ENCODE measurements at regions not wholly inside any gene's neighbourhood (a gene's known extent, or its start where the extent isn't known, plus 50 kb on each side); places are given as distances from the start of the nearest gene placed in this dataset.

GRCh38 chr14:86943391-86944365 lies 1049.3 kb downstream of the GALC start:
- no peak overlapping the region for H3K27ac Mint-ChIP-seq
- ChIA-PET CTCF (ENCODE audit: partially characterized antibody) (no interaction called here), POLR2A (ENCODE audit: partially characterized antibody) (no interaction called here)
- no peaks in the 10 kb centered on the region for H3K4me1 ChIP-seq (ENCODE audit: insufficient read depth, low read length)
- no peak for DNase-seq
- H3K4me1 Mint-ChIP-seq, result no peaks in the 10 kb centered on the region
- no peak overlapping the region for H3K27ac ChIP-seq (ENCODE audit: low read depth, low read length)
- no peaks in the 10 kb centered on the region for H3K9me3 ChIP-seq (ENCODE audit: control insufficient read depth in 1 of 2, low read length in 2 of 2)
- H3K4me3 ChIP-seq (ENCODE audit: low read length in 2 of 2), result no peak overlapping the region
- intact Hi-C loops (cut with micrococcal nuclease), result no loop called here
- H3K36me3 ChIP-seq (ENCODE audit: insufficient read depth, low read length), result no peaks in the 10 kb centered on the region
- no peaks in the 10 kb centered on the region for H3K27me3 Mint-ChIP-seq
- H3K36me3 Mint-ChIP-seq, result no peaks in the 10 kb centered on the region
- no peaks in the 10 kb centered on the region for H3K27me3 ChIP-seq (ENCODE audit: insufficient read depth, low read length)
- H3K9me3 Mint-ChIP-seq, result peaks cover 0 to 10% (median 6%) of the 10 kb centered on the region in 8 donors
- no peak overlapping the region for H3K4me3 Mint-ChIP-seq

- Histone ChIP-seq H3K27me3 (ENCODE audit: insufficient read depth, low read length) (no peaks in the 10 kb centered on the region), H3K27ac (ENCODE audit: low read depth, low read length) (no peak overlapping the region), H3K9me3 (ENCODE audit: control insufficient read depth in 1 of 2, low read length in 2 of 2) (no peaks in the 10 kb centered on the region), H3K4me1 (ENCODE audit: insufficient read depth, low read length) (no peaks in the 10 kb centered on the region), H3K36me3 (ENCODE audit: insufficient read depth, low read length) (no peaks in the 10 kb centered on the region), H3K4me3 (ENCODE audit: low read length in 2 of 2) (no peak overlapping the region)
- Mint-ChIP-seq H3K4me1 (no peaks in the 10 kb centered on the region), H3K27ac (no peak overlapping the region), H3K9me3 (peaks cover 0 to 13% (median 8%) of the 10 kb centered on the region in 8 donors), H3K36me3 (no peaks in the 10 kb centered on the region), H3K27me3 (no peaks in the 10 kb centered on the region), H3K4me3 (no peak overlapping the region)
- intact Hi-C loops (cut with micrococcal nuclease), result no loop called here
- ChIA-PET CTCF (ENCODE audit: partially characterized antibody) (no interaction called here), POLR2A (ENCODE audit: partially characterized antibody) (no interaction called here)
- DNase-seq, result no peak
Measured at GRCh38 chr14:86942936-86943335, 1050.0 kb downstream of the GALC start.

- POLR2A ChIA-PET (ENCODE audit: partially characterized antibody), result no interaction called here
Measured at GRCh38 chr14:86940106-86940505, 1052.9 kb downstream of the GALC start.

DNA sequence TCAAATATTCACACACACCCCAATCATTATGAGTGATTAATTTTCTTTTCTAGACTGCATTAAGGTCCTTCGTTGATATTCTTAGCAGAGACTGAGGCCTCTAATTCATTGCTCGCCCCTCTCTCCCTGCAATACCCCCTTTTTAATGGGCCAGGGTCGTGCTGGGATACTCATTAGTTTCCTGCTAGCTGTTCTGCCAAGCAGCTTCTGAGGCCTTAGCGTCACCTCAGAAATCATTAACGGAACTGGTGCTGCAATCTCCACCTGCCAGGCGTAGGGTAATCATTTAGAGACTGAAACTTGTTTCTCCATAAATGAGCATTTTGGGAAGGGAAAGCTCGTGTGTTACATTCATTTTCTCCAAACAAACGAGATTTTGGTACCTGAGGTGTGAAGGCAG lies 1054.7 kb downstream of the GALC start:
- no peaks in the 10 kb centered on the region for H3K36me3 Mint-ChIP-seq
- Histone ChIP-seq H3K36me3 (ENCODE audit: insufficient read depth, low read length) (no peaks in the 10 kb centered on the region), H3K27ac (ENCODE audit: low read depth, low read length) (no peak overlapping the region), H3K9me3 (ENCODE audit: control insufficient read depth in 1 of 2, low read length in 2 of 2) (no peaks in the 10 kb centered on the region), H3K4me3 (ENCODE audit: low read length in 2 of 2) (no peak overlapping the region), H3K27me3 (ENCODE audit: insufficient read depth, low read length) (no peaks in the 10 kb centered on the region), H3K4me1 (ENCODE audit: insufficient read depth, low read length) (no peaks in the 10 kb centered on the region)
- no peaks in the 10 kb centered on the region for H3K4me1 Mint-ChIP-seq
- ChIA-PET POLR2A (ENCODE audit: partially characterized antibody) (no interaction called here), CTCF (ENCODE audit: partially characterized antibody) (no interaction called here)
- intact Hi-C loops (cut with micrococcal nuclease), result no loop called here
- H3K9me3 Mint-ChIP-seq, result peaks cover 0 to 13% (median 8%) of the 10 kb centered on the region in 8 donors
- H3K27ac Mint-ChIP-seq, result no peak overlapping the region
- no peaks in the 10 kb centered on the region for H3K27me3 Mint-ChIP-seq
- no peak overlapping the region for H3K4me3 Mint-ChIP-seq
- no peak for DNase-seq

More at GRCh38 chr14:86940106-86940505, 1052.9 kb downstream of the GALC start:
- H3K4me3 ChIP-seq (ENCODE audit: low read length in 2 of 2), result no peak overlapping the region
- H3K4me1 Mint-ChIP-seq, result no peaks in the 10 kb centered on the region
- no peaks in the 10 kb centered on the region for H3K4me1 ChIP-seq (ENCODE audit: insufficient read depth, low read length)
- CTCF ChIA-PET (ENCODE audit: partially characterized antibody), result no interaction called here
- H3K9me3 ChIP-seq (ENCODE audit: control insufficient read depth in 1 of 2, low read length in 2 of 2), result no peaks in the 10 kb centered on the region
- no peaks in the 10 kb centered on the region for H3K36me3 Mint-ChIP-seq
- peaks cover 0 to 15% (median 8%) of the 10 kb centered on the region in 8 donors for H3K9me3 Mint-ChIP-seq
- no peak for DNase-seq
- H3K27ac Mint-ChIP-seq, result no peak overlapping the region
- no peaks in the 10 kb centered on the region for H3K27me3 Mint-ChIP-seq
- intact Hi-C loops (cut with micrococcal nuclease), result no loop called here
- no peaks in the 10 kb centered on the region for H3K27me3 ChIP-seq (ENCODE audit: insufficient read depth, low read length)
- no peaks in the 10 kb centered on the region for H3K36me3 ChIP-seq (ENCODE audit: insufficient read depth, low read length)
- H3K4me3 Mint-ChIP-seq, result no peak overlapping the region
- H3K27ac ChIP-seq (ENCODE audit: low read depth, low read length), result no peak overlapping the region

DNA sequence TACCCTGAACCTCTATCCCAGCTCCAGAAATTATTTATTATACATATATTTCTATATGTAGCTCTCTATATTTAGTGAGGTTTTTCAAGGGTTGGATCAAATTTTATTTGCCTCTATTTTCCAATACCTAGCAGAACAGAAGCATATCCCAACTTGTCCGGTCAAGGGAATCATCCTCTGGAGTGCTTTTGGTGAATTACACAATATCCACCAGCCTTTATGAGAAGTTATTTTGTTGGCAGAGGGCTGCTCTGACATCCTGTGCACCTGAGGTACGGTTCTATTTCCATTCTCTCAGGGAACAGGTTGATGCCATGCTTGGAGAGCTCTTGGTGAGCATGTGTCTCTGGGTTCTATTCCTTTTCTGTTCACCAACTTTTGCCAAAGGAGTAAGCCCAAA lies 1056.4 kb downstream of the GALC start:
- peaks cover 0 to 9% (median 5%) of the 10 kb centered on the region in 8 donors for H3K9me3 Mint-ChIP-seq
- no peaks in the 10 kb centered on the region for H3K4me1 ChIP-seq (ENCODE audit: insufficient read depth, low read length)
- ChIA-PET CTCF (ENCODE audit: partially characterized antibody) (no interaction called here), POLR2A (ENCODE audit: partially characterized antibody) (no interaction called here)
- intact Hi-C loops (cut with micrococcal nuclease), result no loop called here
- H3K4me1 Mint-ChIP-seq, result no peaks in the 10 kb centered on the region
- H3K27me3 ChIP-seq (ENCODE audit: insufficient read depth, low read length), result no peaks in the 10 kb centered on the region
- no peaks in the 10 kb centered on the region for H3K27me3 Mint-ChIP-seq
- no peak for DNase-seq
- H3K4me3 ChIP-seq (ENCODE audit: low read length in 2 of 2), result no peak overlapping the region
- H3K36me3 Mint-ChIP-seq, result no peaks in the 10 kb centered on the region
- H3K27ac Mint-ChIP-seq, result no peak overlapping the region
- no peak overlapping the region for H3K27ac ChIP-seq (ENCODE audit: low read depth, low read length)
- H3K4me3 Mint-ChIP-seq, result no peak overlapping the region
- H3K9me3 ChIP-seq (ENCODE audit: control insufficient read depth in 1 of 2, low read length in 2 of 2), result no peaks in the 10 kb centered on the region
- no peaks in the 10 kb centered on the region for H3K36me3 ChIP-seq (ENCODE audit: insufficient read depth, low read length)

DNA sequence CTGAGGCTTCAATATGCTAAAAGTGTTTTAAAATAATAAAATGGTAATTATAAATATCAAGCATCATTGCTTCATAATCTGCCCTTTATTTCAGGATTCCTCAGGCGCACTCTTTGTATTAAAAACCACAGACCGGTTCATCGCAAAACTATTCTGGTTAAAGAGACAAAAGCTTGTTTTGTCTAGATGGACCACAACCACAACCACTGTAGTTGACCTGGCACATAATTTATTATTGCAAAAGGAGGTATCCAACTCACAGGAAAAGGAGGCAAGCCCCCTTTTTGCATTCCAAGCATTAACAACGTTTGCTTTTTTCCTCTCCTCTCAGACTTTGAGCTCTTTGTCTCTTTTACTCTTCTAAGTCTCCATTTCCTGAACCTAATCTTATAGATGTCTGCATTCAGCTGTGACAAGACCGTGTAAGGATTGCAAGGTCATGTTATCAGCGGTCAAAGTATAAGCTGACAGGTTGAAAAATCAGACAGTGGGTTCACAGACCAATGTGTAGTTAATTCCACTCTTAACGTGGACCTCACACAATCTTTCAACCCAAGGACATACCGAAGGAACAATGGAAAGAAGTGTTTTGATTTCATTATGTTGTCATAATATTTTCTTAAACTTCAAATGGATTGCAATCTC lies 1057.6 kb downstream of the GALC start:
- Mint-ChIP-seq H3K4me3 (no peak overlapping the region), H3K9me3 (peaks cover 0 to 9% (median 7%) of the 10 kb centered on the region in 8 donors), H3K4me1 (no peaks in the 10 kb centered on the region), H3K27ac (no peak overlapping the region), H3K36me3 (no peaks in the 10 kb centered on the region), H3K27me3 (no peaks in the 10 kb centered on the region)
- ChIA-PET POLR2A (ENCODE audit: partially characterized antibody) (no interaction called here), CTCF (ENCODE audit: partially characterized antibody) (no interaction called here)
- Histone ChIP-seq H3K9me3 (ENCODE audit: control insufficient read depth in 1 of 2, low read length in 2 of 2) (no peaks in the 10 kb centered on the region), H3K4me3 (ENCODE audit: low read length in 2 of 2) (no peak overlapping the region), H3K4me1 (ENCODE audit: insufficient read depth, low read length) (no peaks in the 10 kb centered on the region), H3K27ac (ENCODE audit: low read depth, low read length) (no peak overlapping the region), H3K27me3 (ENCODE audit: insufficient read depth, low read length) (no peaks in the 10 kb centered on the region), H3K36me3 (ENCODE audit: insufficient read depth, low read length) (no peaks in the 10 kb centered on the region)
- intact Hi-C loops (cut with micrococcal nuclease), result no loop called here
- DNase-seq, result no peak

DNA sequence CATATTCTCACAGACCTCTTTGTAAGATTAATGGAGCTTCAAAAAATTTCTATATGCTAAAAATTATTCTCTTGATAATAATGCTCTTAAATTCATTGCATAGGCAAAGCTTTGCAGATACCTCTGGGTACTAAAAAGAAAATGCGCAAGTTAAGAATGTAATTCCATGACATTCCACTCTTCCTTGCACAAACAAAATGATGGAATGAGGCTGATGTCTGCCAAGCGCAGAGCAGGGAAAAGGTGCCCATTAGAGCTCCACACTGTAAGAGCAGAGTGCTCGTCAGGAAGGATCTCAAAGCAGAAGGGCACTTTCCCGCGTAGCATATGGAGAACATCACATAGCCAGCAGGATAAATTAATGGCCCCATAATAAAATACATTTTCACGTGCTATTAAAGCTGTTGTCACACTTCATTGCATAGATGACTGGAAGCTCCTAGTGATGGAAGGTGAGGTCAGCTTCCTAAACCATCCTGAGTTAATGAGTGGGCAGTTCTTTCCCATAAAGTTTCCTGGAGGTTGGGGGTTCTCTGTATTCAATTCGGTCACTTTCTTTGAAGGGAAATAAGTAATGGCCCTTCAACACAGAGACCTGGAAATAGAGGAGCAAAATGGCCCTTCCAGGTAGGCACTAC lies 1058.9 kb downstream of the GALC start:
- ChIA-PET CTCF (ENCODE audit: partially characterized antibody) (no interaction called here), POLR2A (ENCODE audit: partially characterized antibody) (no interaction called here)
- intact Hi-C loops (cut with micrococcal nuclease), result no loop called here
- Histone ChIP-seq H3K27me3 (ENCODE audit: insufficient read depth, low read length) (no peaks in the 10 kb centered on the region), H3K4me1 (ENCODE audit: insufficient read depth, low read length) (no peaks in the 10 kb centered on the region), H3K36me3 (ENCODE audit: insufficient read depth, low read length) (no peaks in the 10 kb centered on the region), H3K4me3 (ENCODE audit: low read length in 2 of 2) (no peak overlapping the region), H3K9me3 (ENCODE audit: control insufficient read depth in 1 of 2, low read length in 2 of 2) (no peaks in the 10 kb centered on the region), H3K27ac (ENCODE audit: low read depth, low read length) (no peak overlapping the region)
- H3K4me3 Mint-ChIP-seq, result no peak overlapping the region
- DNase-seq, result no peak
- H3K9me3 Mint-ChIP-seq, result peaks cover 0 to 8% (median 7%) of the 10 kb centered on the region in 8 donors
- H3K4me1 Mint-ChIP-seq, result no peaks in the 10 kb centered on the region
- H3K27ac Mint-ChIP-seq, result no peak overlapping the region
- no peaks in the 10 kb centered on the region for H3K27me3 Mint-ChIP-seq
- H3K36me3 Mint-ChIP-seq, result no peaks in the 10 kb centered on the region
